ENCODE measurements at regions not wholly inside any gene's neighbourhood (a gene's known extent, or its start where the extent isn't known, plus 50 kb on each side); places are given as distances from the start of the nearest gene placed in this dataset.

- TF ChIP-seq, protein P1, sequence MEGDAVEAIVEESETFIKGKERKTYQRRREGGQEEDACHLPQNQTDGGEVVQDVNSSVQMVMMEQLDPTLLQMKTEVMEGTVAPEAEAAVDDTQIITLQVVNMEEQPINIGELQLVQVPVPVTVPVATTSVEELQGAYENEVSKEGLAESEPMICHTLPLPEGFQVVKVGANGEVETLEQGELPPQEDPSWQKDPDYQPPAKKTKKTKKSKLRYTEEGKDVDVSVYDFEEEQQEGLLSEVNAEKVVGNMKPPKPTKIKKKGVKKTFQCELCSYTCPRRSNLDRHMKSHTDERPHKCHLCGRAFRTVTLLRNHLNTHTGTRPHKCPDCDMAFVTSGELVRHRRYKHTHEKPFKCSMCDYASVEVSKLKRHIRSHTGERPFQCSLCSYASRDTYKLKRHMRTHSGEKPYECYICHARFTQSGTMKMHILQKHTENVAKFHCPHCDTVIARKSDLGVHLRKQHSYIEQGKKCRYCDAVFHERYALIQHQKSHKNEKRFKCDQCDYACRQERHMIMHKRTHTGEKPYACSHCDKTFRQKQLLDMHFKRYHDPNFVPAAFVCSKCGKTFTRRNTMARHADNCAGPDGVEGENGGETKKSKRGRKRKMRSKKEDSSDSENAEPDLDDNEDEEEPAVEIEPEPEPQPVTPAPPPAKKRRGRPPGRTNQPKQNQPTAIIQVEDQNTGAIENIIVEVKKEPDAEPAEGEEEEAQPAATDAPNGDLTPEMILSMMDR (IDR thresholded peaks at IDR 0.05) = no peak
- TF ChIP-seq CEBPB (IDR thresholded peaks at IDR 0.05) (no peak), RCOR1 (IDR thresholded peaks at IDR 0.05; ENCODE audit: low read depth, low read length) (no peak), EP300 (IDR thresholded peaks at IDR 0.05) (no peak), POLR2A (IDR thresholded peaks at IDR 0.05; ENCODE audit: low read length) (no peak), CHD4 (IDR thresholded peaks at IDR 0.05; ENCODE audit: borderline replicate concordance) (no peak), SMC3 (IDR thresholded peaks at IDR 0.05) (no peak), POLR2AphosphoS2 (conservative IDR thresholded peaks at IDR 0.05; ENCODE audit: low read length) (no peak)
Observed at GRCh38 chr3:103690536-103690935, 1255.7 kb downstream of the ZPLD1 start.

Measured in A549 (cell line).